CD14-positive monocyte (primary cell): ENCODE measurements at regions not wholly inside any gene's neighbourhood (a gene's known extent, or its start where the extent isn't known, plus 50 kb on each side); places are given as distances from the start of the nearest gene placed in this dataset.

Experiments used
- DNase-seq, 3 donors: peaks; one replicate each; pipeline ENCODE4 v3.0.0-alpha.2; 2011 to 2022
- H2AFZ ChIP-seq: 2 replicates; pipeline ENCODE4 v1.6.0; 2012; ENCODE audit warnings: mild to moderate bottlenecking, low read depth, low read length, inconsistent platforms; ENCODE audit not compliant: insufficient read depth, poor library complexity, severe bottlenecking
- H3K27ac ChIP-seq, 2 donors: 1 replicate in 1 of 2; 2 replicates in 1 of 2; pipeline ENCODE4 v1.5.1; 2012 to 2013; ENCODE audit warnings: low read length in 2 of 2, control low read depth in 1 of 2, inconsistent platforms in 1 of 2, low read depth in 1 of 2, mild to moderate bottlenecking in 1 of 2
- H3K27me3 ChIP-seq, 2 donors: one replicate each; pipeline versions ENCODE4 v1.6.0 to v1.6.1; 2011 to 2013; ENCODE audit warnings: low read length in 2 of 2; ENCODE audit not compliant: control insufficient read depth in 2 of 2, insufficient read depth in 2 of 2
- H3K36me3 ChIP-seq, 2 donors: replicated peaks in 1 of 2; 1 replicate in 1 of 2; 2 replicates in 1 of 2; pipeline versions ENCODE4 v1.5.1 to v1.6.1; 2012 to 2013; ENCODE audit warnings: low read length in 2 of 2, control low read depth in 1 of 2, inconsistent platforms in 1 of 2, mild to moderate bottlenecking in 1 of 2; ENCODE audit not compliant: insufficient read depth in 2 of 2, control insufficient read depth in 1 of 2
- H3K4me1 ChIP-seq, 2 donors: 1 replicate in 1 of 2; 2 replicates in 1 of 2; pipeline versions ENCODE4 v1.5.1 to v1.6.1; 2012 to 2013; ENCODE audit warnings: low read length in 2 of 2, control low read depth in 1 of 2, inconsistent platforms in 1 of 2, mild to moderate bottlenecking in 1 of 2, moderate library complexity in 1 of 2; ENCODE audit not compliant: insufficient read depth in 2 of 2, control insufficient read depth in 1 of 2
- H3K4me2 ChIP-seq: replicated peaks from 2 replicates; pipeline ENCODE3; 2012; ENCODE audit warnings: low read length, moderate library complexity, mild to moderate bottlenecking; ENCODE audit not compliant: poor library complexity, severe bottlenecking; ENCODE audit errors: extremely low read depth
- H3K4me3 ChIP-seq, 3 experiments: fragments of 200-600 bp in 1 of 3; sonication (generic) in 1 of 3; replicated peaks in 1 of 3; 1 replicate in 2 of 3; 2 replicates in 1 of 3; pipeline ENCODE4 v1.5.1; 2011 to 2013; ENCODE audit warnings: low read length in 3 of 3, mild to moderate bottlenecking in 3 of 3, control low read depth in 2 of 3, low read depth in 2 of 3, inconsistent platforms in 1 of 3, moderate library complexity in 1 of 3
- H3K79me2 ChIP-seq: 2 replicates; pipeline ENCODE4 v1.6.0; 2012; ENCODE audit warnings: mild to moderate bottlenecking, control low read depth, inconsistent platforms, low read length, moderate library complexity; ENCODE audit not compliant: insufficient read depth
- H3K9ac ChIP-seq: 2 replicates; pipeline ENCODE4 v1.6.0; 2017; ENCODE audit warnings: low read length, mild to moderate bottlenecking; ENCODE audit not compliant: insufficient read depth, poor library complexity, severe bottlenecking
- H3K9me3 ChIP-seq, 2 donors: replicated peaks in 1 of 2; 1 replicate in 1 of 2; 2 replicates in 1 of 2; pipeline versions ENCODE4 v1.5.1 to v1.6.1; 2012 to 2013; ENCODE audit warnings: low read length in 2 of 2, control low read depth in 1 of 2; ENCODE audit not compliant: control insufficient read depth in 1 of 2, insufficient read depth in 1 of 2
- H4K20me1 ChIP-seq: 2 replicates; pipeline ENCODE4 v1.6.0; 2012; ENCODE audit warnings: mild to moderate bottlenecking, low read length, control low read depth, moderate library complexity; ENCODE audit not compliant: insufficient read depth
- H3K27ac Mint-ChIP-seq, 7 donors: one replicate each; pipeline ENCODE4 v1.8.0; 2020; ENCODE audit warnings: mild to moderate bottlenecking in 7 of 7, mixed read lengths in 7 of 7, moderate library complexity in 6 of 7, inconsistent platforms in 2 of 7
- H3K27me3 Mint-ChIP-seq, 3 donors: one replicate each; pipeline ENCODE4 v1.8.0; 2021 to 2022; ENCODE audit warnings: low read depth in 3 of 3, mild to moderate bottlenecking in 3 of 3, mixed read lengths in 3 of 3, moderate library complexity in 3 of 3, inconsistent platforms in 1 of 3
- H3K36me3 Mint-ChIP-seq, 2 donors: one replicate each; pipeline ENCODE4 v1.8.0; 2020; ENCODE audit warnings: mixed read lengths in 2 of 2, inconsistent platforms in 1 of 2, mild to moderate bottlenecking in 1 of 2
- H3K4me1 Mint-ChIP-seq: one replicate; pipeline ENCODE4 v1.8.0; 2020; ENCODE audit warnings: mild to moderate bottlenecking, mixed read lengths
- H3K4me3 Mint-ChIP-seq, 2 donors: one replicate each; pipeline ENCODE4 v1.8.0; 2020; ENCODE audit warnings: mild to moderate bottlenecking in 2 of 2, mixed read lengths in 2 of 2, moderate library complexity in 1 of 2
- H3K9me3 Mint-ChIP-seq, 7 donors: one replicate each; pipeline ENCODE4 v1.8.0; 2020 to 2022; ENCODE audit warnings: mixed read lengths in 7 of 7, mild to moderate bottlenecking in 6 of 7, moderate library complexity in 6 of 7, inconsistent platforms in 2 of 7
- CTCF ChIP-seq: fragments of 200-600 bp; IDR thresholded peaks from one replicate; pipeline ENCODE4 v1.8.0; 2022; ENCODE audit warnings: antibody characterized with exemption, mild to moderate bottlenecking
- WGBS: methylation state at CpG from one replicate; pipeline ENCODE4 v1.1.5; 2013; ENCODE audit warnings: missing lambda C conversion rate; ENCODE audit not compliant: insufficient coverage; 5-methylcytosine and 5-hydroxymethylcytosine counted together
- intact Hi-C, 2 donors: fragments of 100-400 bp; cut with micrococcal nuclease; formaldehyde crosslinking; loops; one replicate each; pipeline versions ENCODE4 v1.15.0 to v1.15.1; 2023

- Histone ChIP-seq H3K4me2 (no peak overlapping the region), H3K36me3 (no peaks in the 10 kb centered on the region), H3K4me3 (no peak overlapping the region), H3K9me3 (peaks cover 5 to 12% of the 10 kb centered on the region in 2 donors), H4K20me1 (no peaks in the 10 kb centered on the region), H3K9ac (no peak overlapping the region), H3K27me3 (no peaks in the 10 kb centered on the region), H3K4me1 (no peaks in the 10 kb centered on the region), H3K79me2 (no peaks in the 10 kb centered on the region), H3K27ac (no peak overlapping the region), H2AFZ (no peak overlapping the region)
- whole genome bisulfite sequencing: 95% methylated on average over 5 of the region's 5 CpGs
- H3K27ac Mint-ChIP-seq: no peak overlapping the region
- no peak for TF ChIP-seq CTCF
- no peaks in the 10 kb centered on the region for H3K4me1 Mint-ChIP-seq
- intact Hi-C loops: no loop called here
- H3K36me3 Mint-ChIP-seq: no peaks in the 10 kb centered on the region
- no peak overlapping the region for H3K4me3 Mint-ChIP-seq
- peaks cover 0 to 10% (median 2%) of the 10 kb centered on the region in 7 donors for H3K9me3 Mint-ChIP-seq
- H3K27me3 Mint-ChIP-seq: peaks cover 0 to 2% (median 0%) of the 10 kb centered on the region in 3 donors
- DNase-seq: no peak
Measured at GRCh38 chr14:28365510-28365909, 401.1 kb upstream of the FOXG1 start.

- Mint-ChIP-seq H3K4me1 (no peaks in the 10 kb centered on the region), H3K9me3 (peaks cover 0 to 3% (median 0%) of the 10 kb centered on the region in 7 donors), H3K36me3 (no peaks in the 10 kb centered on the region), H3K27ac (no peak overlapping the region), H3K4me3 (no peak overlapping the region), H3K27me3 (peaks cover 0 to 3% (median 0%) of the 10 kb centered on the region in 3 donors)
- intact Hi-C loops: no loop called here
- no peak overlapping the region for H3K4me3 ChIP-seq
- no peaks in the 10 kb centered on the region for H3K36me3 ChIP-seq
- no peak overlapping the region for H2AFZ ChIP-seq
- H3K9ac ChIP-seq: no peak overlapping the region
- no peak for TF ChIP-seq CTCF
- no peak overlapping the region for H3K27ac ChIP-seq
- WGBS: no CpG with 5 or more reads among the region's 3 CpGs
- H3K27me3 ChIP-seq: no peaks in the 10 kb centered on the region
- no peak overlapping the region for H3K4me2 ChIP-seq
- no peaks in the 10 kb centered on the region for H3K79me2 ChIP-seq
- no peaks in the 10 kb centered on the region for H3K9me3 ChIP-seq
- H3K4me1 ChIP-seq: no peaks in the 10 kb centered on the region
- H4K20me1 ChIP-seq: no peaks in the 10 kb centered on the region
- no peak for DNase-seq
Measured at GRCh38 chr14:28373721-28374120, 392.9 kb upstream of the FOXG1 start.
